H9 (cell line): ENCODE measurements at regions not wholly inside any gene's neighbourhood (a gene's known extent, or its start where the extent isn't known, plus 50 kb on each side); places are given as distances from the start of the nearest gene placed in this dataset.

Source experiments
- DNase-seq: peaks from one replicate; pipeline ENCODE4 v3.0.0-alpha.2; 2017
- H2AFZ ChIP-seq: one replicate; pipeline ENCODE4 v1.6.1; 2013; ENCODE audit warnings: mild to moderate bottlenecking, low read length, control low read depth, moderate library complexity
- H2AK5ac ChIP-seq: 2 replicates; pipeline ENCODE4 v1.6.1; 2013; ENCODE audit warnings: low read length, control low read depth, mixed read lengths; ENCODE audit not compliant: insufficient read length
- H2BK120ac ChIP-seq: one replicate; pipeline ENCODE4 v1.6.1; 2013; ENCODE audit warnings: low read depth, mild to moderate bottlenecking, low read length, control low read depth, inconsistent platforms; ENCODE audit not compliant: poor library complexity, severe bottlenecking
- H2BK12ac ChIP-seq: 2 replicates; pipeline ENCODE4 v1.6.1; 2013; ENCODE audit warnings: low read length, control low read depth, mixed read lengths, low read depth; ENCODE audit not compliant: insufficient read length
- H2BK15ac ChIP-seq: 2 replicates; pipeline ENCODE4 v1.6.1; 2013; ENCODE audit warnings: low read depth, low read length, control low read depth
- H2BK20ac ChIP-seq: one replicate; pipeline ENCODE4 v1.6.1; 2013; ENCODE audit warnings: low read depth, mild to moderate bottlenecking, low read length, control low read depth, inconsistent platforms; ENCODE audit not compliant: poor library complexity, severe bottlenecking
- H2BK5ac ChIP-seq: 2 replicates; pipeline ENCODE4 v1.6.1; 2013; ENCODE audit warnings: low read length, control low read depth, mixed read lengths; ENCODE audit not compliant: insufficient read length
- H3K14ac ChIP-seq: 2 replicates; pipeline ENCODE4 v1.6.1; 2013; ENCODE audit warnings: low read length, control low read depth; ENCODE audit not compliant: insufficient read depth
- H3K18ac ChIP-seq: 2 replicates; pipeline ENCODE4 v1.6.1; 2013; ENCODE audit warnings: low read depth, mild to moderate bottlenecking, mixed read lengths, low read length, control low read depth; ENCODE audit not compliant: insufficient read length
- H3K23ac ChIP-seq: 2 replicates; pipeline ENCODE4 v1.6.1; 2013; ENCODE audit warnings: low read length, control low read depth, mixed read lengths, low read depth; ENCODE audit not compliant: insufficient read length
- H3K23me2 ChIP-seq: 2 replicates; pipeline ENCODE4 v1.6.1; 2013; ENCODE audit warnings: low read depth, mild to moderate bottlenecking, mixed read lengths, low read length, control low read depth; ENCODE audit not compliant: insufficient read length, poor library complexity, severe bottlenecking
- H3K27ac ChIP-seq: 2 replicates; pipeline ENCODE4 v1.5.1; 2013; ENCODE audit warnings: low read length, control low read depth, mixed read lengths, low read depth; ENCODE audit not compliant: insufficient read length
- H3K27me3 ChIP-seq: 2 replicates; pipeline ENCODE4 v1.6.1; 2013; ENCODE audit warnings: low read length, control low read depth, inconsistent platforms; ENCODE audit not compliant: insufficient read depth
- H3K4ac ChIP-seq: 2 replicates; pipeline ENCODE4 v1.6.1; 2013; ENCODE audit warnings: low read depth, mild to moderate bottlenecking, control low read depth, inconsistent platforms, low read length, moderate library complexity
- H3K4me1 ChIP-seq: 2 replicates; pipeline ENCODE4 v1.6.1; 2013; ENCODE audit warnings: low read length, control low read depth, inconsistent platforms; ENCODE audit not compliant: insufficient read depth
- H3K4me2 ChIP-seq: 2 replicates; pipeline ENCODE4 v1.6.1; 2013; ENCODE audit warnings: low read length, control low read depth, mixed read lengths; ENCODE audit not compliant: insufficient read length, insufficient read depth
- H3K56ac ChIP-seq: 2 replicates; pipeline ENCODE4 v1.6.1; 2013; ENCODE audit warnings: low read depth, mild to moderate bottlenecking, mixed read lengths, low read length, control low read depth; ENCODE audit not compliant: insufficient read length
- H3K79me1 ChIP-seq: 2 replicates; pipeline ENCODE4 v1.6.1; 2013; ENCODE audit warnings: low read depth, mild to moderate bottlenecking, moderate library complexity, low read length, control low read depth, inconsistent platforms; ENCODE audit not compliant: insufficient read depth, poor library complexity, severe bottlenecking
- H3K79me2 ChIP-seq: 2 replicates; pipeline ENCODE4 v1.6.1; 2013; ENCODE audit warnings: low read length, control low read depth, inconsistent platforms; ENCODE audit not compliant: insufficient read depth
- H3K9ac ChIP-seq: 2 replicates; pipeline ENCODE4 v1.6.1; 2013; ENCODE audit warnings: low read length, control low read depth, mixed read lengths; ENCODE audit not compliant: insufficient read length; ENCODE audit errors: extremely low read depth
- H3K9me3 ChIP-seq: one replicate; pipeline ENCODE4 v1.6.1; 2013; ENCODE audit warnings: low read depth, low read length, inconsistent platforms; ENCODE audit not compliant: control insufficient read depth
- H3T11ph ChIP-seq: one replicate; pipeline ENCODE4 v1.6.1; 2013; ENCODE audit warnings: mild to moderate bottlenecking, low read length, control low read depth, inconsistent platforms
- H4K20me1 ChIP-seq: one replicate; pipeline ENCODE4 v1.6.1; 2013; ENCODE audit not compliant: control insufficient read depth, insufficient read length, insufficient read depth
- H4K5ac ChIP-seq: 2 replicates; pipeline ENCODE4 v1.6.1; 2013; ENCODE audit warnings: low read depth, mild to moderate bottlenecking, mixed read lengths, low read length, control low read depth; ENCODE audit not compliant: insufficient read length
- H4K8ac ChIP-seq: replicated peaks from 2 replicates; pipeline ENCODE4 v1.6.1; 2013; ENCODE audit warnings: low read length, control low read depth, mixed read lengths, low read depth; ENCODE audit not compliant: insufficient read length
- H4K91ac ChIP-seq: 2 replicates; pipeline ENCODE4 v1.6.1; 2013; ENCODE audit warnings: low read depth, mild to moderate bottlenecking, moderate library complexity, mixed read lengths, low read length, control low read depth; ENCODE audit not compliant: insufficient read length
- H3K27ac Mint-ChIP-seq, 3 experiments: 2 replicates in 2 of 3; 3 replicates in 1 of 3; pipeline ENCODE4 v1.8.0; 2020 to 2021; ENCODE audit warnings: mixed read lengths in 3 of 3, mild to moderate bottlenecking in 1 of 3, moderate library complexity in 1 of 3
- H3K27me3 Mint-ChIP-seq: 2 replicates; pipeline ENCODE4 v1.8.0; 2021; ENCODE audit warnings: low read depth, mild to moderate bottlenecking, moderate library complexity, mixed read lengths
- H3K36me3 Mint-ChIP-seq, 3 experiments: 2 replicates in 2 of 3; 3 replicates in 1 of 3; pipeline ENCODE4 v1.8.0; 2020 to 2021; ENCODE audit warnings: low read depth in 3 of 3, mixed read lengths in 3 of 3; ENCODE audit not compliant: insufficient read depth in 1 of 3
- H3K4me1 Mint-ChIP-seq, 2 experiments: 2 replicates each; pipeline ENCODE4 v1.8.0; 2020; ENCODE audit warnings: mixed read lengths in 2 of 2
- H3K4me3 Mint-ChIP-seq, 2 experiments: 2 replicates in 1 of 2; 3 replicates in 1 of 2; pipeline ENCODE4 v1.8.0; 2020 to 2021; ENCODE audit warnings: mild to moderate bottlenecking in 2 of 2, mixed read lengths in 2 of 2, moderate library complexity in 1 of 2
- H3K9me3 Mint-ChIP-seq, 2 experiments: 2 replicates in 1 of 2; 3 replicates in 1 of 2; pipeline ENCODE4 v1.8.0; 2020; ENCODE audit warnings: mild to moderate bottlenecking in 2 of 2, mixed read lengths in 2 of 2, moderate library complexity in 1 of 2
- WGBS: extraction: QIAGEN DNeasy Blood & Tissue Kit; methylation state at CpG from one replicate; pipeline ENCODE4 v1.1.7; 2013; ENCODE audit warnings: missing lambda C conversion rate, low lambda C conversion rate, mixed read lengths; ENCODE audit not compliant: insufficient read length; ENCODE audit errors: extremely low coverage; 5-methylcytosine and 5-hydroxymethylcytosine counted together
- TF ChIP-seq, protein P1 (sequence below): fragments of 200-600 bp; sonication (generic); conservative IDR thresholded peaks from 3 replicates; pipeline ENCODE4 v1.8.0; 2021; ENCODE audit warnings: antibody characterized with exemption, mild to moderate bottlenecking

DNA sequence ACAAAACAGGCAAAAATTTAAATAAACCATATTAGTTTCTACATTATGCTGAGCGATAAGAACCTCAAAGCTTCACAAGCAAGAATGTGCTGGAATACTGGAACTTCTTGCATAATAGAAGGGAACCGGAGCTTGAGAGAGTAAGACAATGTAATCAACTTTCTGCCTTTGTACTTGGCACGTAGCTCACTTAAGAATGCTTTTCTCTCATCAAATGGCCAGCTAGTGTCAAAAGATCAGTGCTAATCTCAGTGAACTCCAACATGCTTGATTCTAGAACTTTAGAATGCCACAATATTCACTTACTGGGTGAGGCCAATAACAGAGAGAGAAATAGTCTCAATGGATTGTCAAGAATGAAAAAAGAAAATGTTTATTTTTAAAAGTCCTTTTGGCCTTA, 486.1 kb upstream of the LRRC7 start:
- Histone ChIP-seq H4K8ac (no peak overlapping the region), H3K18ac (no peak overlapping the region), H2AFZ (no peak overlapping the region), H2BK120ac (no peak overlapping the region), H4K20me1 (no peaks in the 10 kb centered on the region), H3T11ph (no peak overlapping the region), H3K9me3 (no peaks in the 10 kb centered on the region), H3K56ac (no peak overlapping the region), H4K5ac (no peak overlapping the region), H2BK12ac (no peak overlapping the region), H3K79me2 (no peaks in the 10 kb centered on the region), H3K23ac (no peak overlapping the region), H3K4me1 (peaks cover 10% of the 10 kb centered on the region), H2BK15ac (no peak overlapping the region), H3K27ac (no peak overlapping the region), H3K79me1 (no peaks in the 10 kb centered on the region), H2BK20ac (no peak overlapping the region), H3K4ac (no peak overlapping the region), H3K27me3 (no peaks in the 10 kb centered on the region), H3K14ac (no peak overlapping the region), H3K9ac (no peak overlapping the region), H3K23me2 (no peaks in the 10 kb centered on the region), H3K4me2 (no peak overlapping the region), H2BK5ac (no peak overlapping the region), H4K91ac (no peak overlapping the region), H2AK5ac (no peak overlapping the region)
- Mint-ChIP-seq H3K27ac (no peak overlapping the region), H3K4me3 (no peak overlapping the region), H3K9me3 (peaks cover 3 to 4% of the 10 kb centered on the region in 2 experiments; a peak in 3 of 5 replicates), H3K27me3 (peaks cover 1% of the 10 kb centered on the region; the same call in 1 of the 2 replicates), H3K36me3 (no peaks in the 10 kb centered on the region), H3K4me1 (peaks cover 81 to 82% of the 10 kb centered on the region in 2 experiments)
- no CpG with 5 or more reads among the region's 3 CpGs for WGBS
- TF ChIP-seq, protein P1, sequence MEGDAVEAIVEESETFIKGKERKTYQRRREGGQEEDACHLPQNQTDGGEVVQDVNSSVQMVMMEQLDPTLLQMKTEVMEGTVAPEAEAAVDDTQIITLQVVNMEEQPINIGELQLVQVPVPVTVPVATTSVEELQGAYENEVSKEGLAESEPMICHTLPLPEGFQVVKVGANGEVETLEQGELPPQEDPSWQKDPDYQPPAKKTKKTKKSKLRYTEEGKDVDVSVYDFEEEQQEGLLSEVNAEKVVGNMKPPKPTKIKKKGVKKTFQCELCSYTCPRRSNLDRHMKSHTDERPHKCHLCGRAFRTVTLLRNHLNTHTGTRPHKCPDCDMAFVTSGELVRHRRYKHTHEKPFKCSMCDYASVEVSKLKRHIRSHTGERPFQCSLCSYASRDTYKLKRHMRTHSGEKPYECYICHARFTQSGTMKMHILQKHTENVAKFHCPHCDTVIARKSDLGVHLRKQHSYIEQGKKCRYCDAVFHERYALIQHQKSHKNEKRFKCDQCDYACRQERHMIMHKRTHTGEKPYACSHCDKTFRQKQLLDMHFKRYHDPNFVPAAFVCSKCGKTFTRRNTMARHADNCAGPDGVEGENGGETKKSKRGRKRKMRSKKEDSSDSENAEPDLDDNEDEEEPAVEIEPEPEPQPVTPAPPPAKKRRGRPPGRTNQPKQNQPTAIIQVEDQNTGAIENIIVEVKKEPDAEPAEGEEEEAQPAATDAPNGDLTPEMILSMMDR: no peak
- no peak for DNase-seq
